ENCODE measurements at regions not wholly inside any gene's neighbourhood (a gene's known extent, or its start where the extent isn't known, plus 50 kb on each side); places are given as distances from the start of the nearest gene placed in this dataset.

- TF ChIP-seq EZH2 (IDR thresholded peaks at IDR 0.05) (no peak), POLR2AphosphoS5 (IDR thresholded peaks at IDR 0.05; ENCODE audit: borderline replicate concordance, low read depth, low read length) (no peak)
These were observed 1569.4 kb upstream of the PRR20A start for GRCh38 chr13:55571237-55571867.
